Esophagus squamous epithelium (tissue), 5 donors: ENCODE measurements at regions not wholly inside any gene's neighbourhood (a gene's known extent, or its start where the extent isn't known, plus 50 kb on each side); places are given as distances from the start of the nearest gene placed in this dataset.

Experiments
- DNase-seq: peaks from one replicate; lab custom pipeline; 2025; lab: John Stamatoyannopoulos, UW
- H3K27ac ChIP-seq, 4 donors: fragments of 200-600 bp; sonication (generic); one replicate each; pipeline ENCODE4 v1.5.1; 2016 to 2019; ENCODE audit warnings: mild to moderate bottlenecking in 1 of 4
- H3K27me3 ChIP-seq, 4 donors: fragments of 200-600 bp; sonication (generic); 1 replicate in 3 of 4; 2 replicates in 1 of 4; pipeline versions ENCODE4 v1.5.1 to v1.6.0; 2017 to 2021; ENCODE audit warnings: antibody characterized with exemption in 1 of 4
- H3K36me3 ChIP-seq, 3 donors: fragments of 200-600 bp; sonication (generic); one replicate each; pipeline ENCODE4 v1.5.1; 2016 to 2019
- H3K4me1 ChIP-seq, 3 donors: fragments of 200-600 bp; sonication (generic); one replicate each; pipeline ENCODE4 v1.5.1; 2017 to 2019
- H3K4me3 ChIP-seq, 4 donors: fragments of 200-600 bp; sonication (generic); 1 replicate in 3 of 4; 2 replicates in 1 of 4; pipeline ENCODE4 v1.5.1; 2016 to 2019; ENCODE audit warnings: mild to moderate bottlenecking in 2 of 4, moderate library complexity in 1 of 4
- H3K9me3 ChIP-seq, 3 donors: fragments of 200-600 bp; sonication (generic); one replicate each; pipeline ENCODE4 v1.5.1; 2016 to 2019
- POLR2A ChIP-seq, 4 donors: fragments of 450-650 bp; IDR thresholded peaks; one replicate each; pipeline ENCODE4 v1.6.1; 2017; ENCODE audit warnings: antibody characterized with exemption in 4 of 4, mild to moderate bottlenecking in 4 of 4, moderate library complexity in 3 of 4
- WGBS, 2 donors: methylation state at CpG; one replicate each; pipeline ENCODE4 v1.1.5; 2018; 5-methylcytosine and 5-hydroxymethylcytosine counted together
- intact Hi-C: fragments of 100-400 bp; cut with DNase I; formaldehyde crosslinking; loops from one replicate; pipeline ENCODE4 v1.15.0; 2022
- TF ChIP-seq, protein P1 (sequence below), 6 experiments: fragments of 450-650 bp in 4 of 6; fragments of 200-600 bp in 2 of 6; sonication (generic) in 2 of 6; IDR thresholded peaks; one replicate each; pipeline ENCODE4 v1.5.1; 2016 to 2019; ENCODE audit warnings: antibody characterized with exemption in 6 of 6, mild to moderate bottlenecking in 4 of 6, moderate library complexity in 4 of 6
- donor health status: DM: yes; HTN: yes; CAD: no.

DNA sequence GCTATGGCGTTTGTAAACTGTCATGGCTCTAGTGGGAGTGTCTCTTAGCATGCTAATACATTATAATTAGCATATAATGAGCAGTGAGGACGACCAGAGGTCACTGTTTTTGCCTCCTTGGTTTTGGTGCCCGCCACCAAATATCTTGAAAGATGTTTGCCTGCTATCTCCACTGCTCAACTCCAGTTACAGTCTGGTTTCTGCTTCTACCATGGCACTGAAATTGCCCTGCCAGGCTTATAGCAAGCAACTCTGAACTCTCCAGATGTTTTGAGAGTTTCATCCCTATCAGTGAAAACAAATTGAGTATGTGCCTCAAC, 122.1 kb upstream of the SPRY4 start:
- Histone ChIP-seq H3K27me3 (no peaks in the 10 kb centered on the region), H3K4me3 (no peak overlapping the region), H3K36me3 (no peaks in the 10 kb centered on the region), H3K27ac (no peak overlapping the region), H3K4me1 (no peaks in the 10 kb centered on the region), H3K9me3 (no peaks in the 10 kb centered on the region)
- 59 to 60% methylated on average over 3 of the region's 3 CpGs for WGBS, 2 donors
- intact Hi-C loops: no loop called here
- DNase-seq: no peak
- TF ChIP-seq, protein P1, sequence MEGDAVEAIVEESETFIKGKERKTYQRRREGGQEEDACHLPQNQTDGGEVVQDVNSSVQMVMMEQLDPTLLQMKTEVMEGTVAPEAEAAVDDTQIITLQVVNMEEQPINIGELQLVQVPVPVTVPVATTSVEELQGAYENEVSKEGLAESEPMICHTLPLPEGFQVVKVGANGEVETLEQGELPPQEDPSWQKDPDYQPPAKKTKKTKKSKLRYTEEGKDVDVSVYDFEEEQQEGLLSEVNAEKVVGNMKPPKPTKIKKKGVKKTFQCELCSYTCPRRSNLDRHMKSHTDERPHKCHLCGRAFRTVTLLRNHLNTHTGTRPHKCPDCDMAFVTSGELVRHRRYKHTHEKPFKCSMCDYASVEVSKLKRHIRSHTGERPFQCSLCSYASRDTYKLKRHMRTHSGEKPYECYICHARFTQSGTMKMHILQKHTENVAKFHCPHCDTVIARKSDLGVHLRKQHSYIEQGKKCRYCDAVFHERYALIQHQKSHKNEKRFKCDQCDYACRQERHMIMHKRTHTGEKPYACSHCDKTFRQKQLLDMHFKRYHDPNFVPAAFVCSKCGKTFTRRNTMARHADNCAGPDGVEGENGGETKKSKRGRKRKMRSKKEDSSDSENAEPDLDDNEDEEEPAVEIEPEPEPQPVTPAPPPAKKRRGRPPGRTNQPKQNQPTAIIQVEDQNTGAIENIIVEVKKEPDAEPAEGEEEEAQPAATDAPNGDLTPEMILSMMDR (IDR thresholded peaks at IDR 0.05): no peak
- TF ChIP-seq POLR2A (IDR thresholded peaks at IDR 0.05): no peak

DNA sequence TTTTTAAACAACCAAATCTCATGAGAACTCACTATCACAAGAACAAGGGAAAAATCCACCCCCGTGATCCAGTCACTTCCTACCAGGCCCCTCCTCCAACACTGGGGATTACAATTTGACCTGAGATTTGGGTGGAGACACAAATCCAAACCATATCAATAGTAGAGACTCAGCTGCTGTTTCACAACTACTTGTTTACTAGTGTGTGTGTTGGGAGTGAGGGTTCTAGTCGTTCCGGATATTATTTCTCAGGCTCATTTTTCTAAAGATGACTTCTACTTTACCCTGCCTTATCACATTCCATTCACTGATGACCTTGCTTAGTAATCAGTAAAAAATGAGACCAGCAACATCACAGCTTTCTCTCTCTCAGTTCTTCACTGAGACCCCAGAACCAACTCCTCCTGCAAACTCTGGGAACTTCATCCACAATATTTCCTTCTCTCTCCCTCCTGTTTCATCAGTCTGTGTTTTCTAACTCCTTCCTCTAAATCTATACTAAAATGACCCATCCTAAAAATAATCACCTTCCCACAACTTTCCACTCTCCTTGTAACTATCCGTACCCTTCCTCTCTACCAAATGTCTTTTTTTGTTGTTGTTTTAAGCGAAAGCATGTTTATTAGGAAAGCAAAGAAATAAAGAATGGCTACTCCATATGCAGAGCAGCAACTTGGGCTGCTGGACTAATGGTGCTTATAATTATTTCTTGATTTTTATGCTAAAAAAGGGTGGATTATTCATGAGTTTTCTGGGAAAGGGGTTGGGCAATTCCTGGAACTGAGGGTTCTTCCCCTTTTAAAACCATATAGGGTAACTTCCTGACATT, 121.5 kb upstream of the SPRY4 start:
- no peak for DNase-seq
- Histone ChIP-seq H3K36me3 (no peaks in the 10 kb centered on the region), H3K27ac (peak overlapping the region in 1 of 4 donors; percentile 19), H3K9me3 (no peaks in the 10 kb centered on the region), H3K4me3 (no peak overlapping the region), H3K4me1 (no peaks in the 10 kb centered on the region), H3K27me3 (no peaks in the 10 kb centered on the region)
- TF ChIP-seq, protein P1 (IDR thresholded peaks at IDR 0.05): no peak
- TF ChIP-seq POLR2A (IDR thresholded peaks at IDR 0.05): no peak
- 80 to 82% methylated on average over 5 of the region's 5 CpGs for WGBS, 2 donors
- intact Hi-C loops: no loop called here

DNA sequence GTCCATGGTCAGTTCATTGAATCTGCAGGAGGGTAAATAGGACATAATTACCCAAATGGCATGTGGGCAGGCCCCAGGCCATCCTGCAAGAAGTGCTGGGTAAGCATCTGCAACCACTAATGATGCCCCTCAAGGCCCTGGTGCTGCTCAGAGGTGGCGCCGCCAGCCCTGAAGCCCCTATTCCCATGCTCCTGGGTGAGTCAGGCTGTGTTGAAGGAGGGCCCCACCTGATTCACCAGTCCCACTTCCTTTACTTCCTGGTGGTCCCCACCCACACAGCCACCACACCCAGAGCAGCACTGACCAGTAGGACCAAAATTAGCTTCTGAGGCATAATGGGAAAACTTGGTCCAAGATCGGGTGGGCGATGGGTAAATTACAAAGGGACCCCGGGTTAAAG, 120.4 kb upstream of the SPRY4 start:
- Histone ChIP-seq H3K4me3 (no peak overlapping the region), H3K27ac (peak overlapping the region in 1 of 4 donors; percentile 19), H3K27me3 (no peaks in the 10 kb centered on the region), H3K9me3 (no peaks in the 10 kb centered on the region), H3K4me1 (no peaks in the 10 kb centered on the region), H3K36me3 (no peaks in the 10 kb centered on the region)
- intact Hi-C loops: no loop called here
- TF ChIP-seq POLR2A (IDR thresholded peaks at IDR 0.05): no peak
- TF ChIP-seq, protein P1 (IDR thresholded peaks at IDR 0.05): no peak
- no peak for DNase-seq
- 82 to 96% methylated on average over 3 to 4 of the region's 5 CpGs for WGBS, 2 donors

DNA sequence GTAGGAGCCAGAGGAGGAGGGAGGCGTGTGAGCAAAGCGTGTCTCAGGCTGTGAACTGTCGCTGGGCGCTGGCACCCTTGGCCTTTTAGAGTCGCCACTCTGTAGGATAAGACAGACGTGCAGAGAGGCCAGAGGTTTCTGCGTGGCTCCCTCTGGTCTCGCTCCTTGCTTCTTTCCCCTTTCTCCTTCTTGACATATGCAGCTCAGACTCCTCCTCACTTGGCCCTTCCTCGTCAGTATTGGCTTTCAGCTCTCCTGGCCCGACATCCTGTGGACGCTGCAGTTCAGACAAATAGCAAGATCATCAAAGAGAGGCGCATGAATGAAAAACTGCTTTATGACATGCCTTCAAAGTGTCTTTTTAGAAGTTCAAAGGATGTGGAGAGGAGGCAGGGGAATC, 116.8 kb upstream of the SPRY4 start:
- H3K4me1 ChIP-seq: peaks cover 0 to 19% (median 3%) of the 10 kb centered on the region in 3 donors
- H3K27ac ChIP-seq: peak overlapping the region in 1 of 4 donors; percentile 10
- no peaks in the 10 kb centered on the region for H3K36me3 ChIP-seq
- TF ChIP-seq, protein P1 (IDR thresholded peaks at IDR 0.05): no peak
- TF ChIP-seq POLR2A (IDR thresholded peaks at IDR 0.05): no peak
- no peak overlapping the region for H3K4me3 ChIP-seq
- intact Hi-C loops: no loop called here
- DNase-seq: no peak
- no peaks in the 10 kb centered on the region for H3K27me3 ChIP-seq
- no peaks in the 10 kb centered on the region for H3K9me3 ChIP-seq
- WGBS, 2 donors: 43 to 49% methylated on average over 12 of the region's 12 CpGs

DNA sequence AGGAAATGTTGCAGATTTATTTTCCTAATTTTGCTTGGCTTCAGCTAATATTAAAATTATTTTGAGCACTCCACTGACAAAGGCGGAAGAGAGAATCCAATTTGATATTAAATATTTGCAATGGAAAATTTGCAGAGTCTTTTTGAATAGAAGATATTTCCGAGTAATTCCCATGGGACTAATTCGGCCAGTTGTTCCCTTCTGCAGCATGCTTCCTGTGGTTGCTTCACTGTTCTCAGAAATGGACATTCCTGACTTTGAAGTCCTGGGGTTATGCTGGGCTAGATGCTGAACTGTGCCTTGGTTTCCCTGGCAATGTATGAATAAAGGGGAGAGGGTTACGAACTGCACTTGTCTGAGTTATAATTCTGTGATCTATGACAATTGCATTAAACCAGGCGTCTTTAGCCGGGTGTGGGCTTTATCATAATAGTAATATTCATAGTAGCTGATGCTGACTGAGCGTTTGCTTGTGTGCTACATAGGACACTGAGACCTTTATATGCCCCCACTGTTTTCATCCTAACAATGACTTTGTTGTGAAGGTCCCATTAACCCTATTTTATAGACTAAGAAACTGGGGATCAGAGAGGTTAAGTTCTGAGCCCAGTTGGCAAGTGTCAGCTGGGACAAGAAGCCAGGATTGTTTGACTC, 114.5 kb upstream of the SPRY4 start:
- no peaks in the 10 kb centered on the region for H3K36me3 ChIP-seq
- DNase-seq: no peak
- intact Hi-C loops: no loop called here
- TF ChIP-seq POLR2A (IDR thresholded peaks at IDR 0.05): no peak
- TF ChIP-seq, protein P1 (IDR thresholded peaks at IDR 0.05): no peak
- H3K9me3 ChIP-seq: no peaks in the 10 kb centered on the region
- 64 to 76% methylated on average over 6 to 7 of the region's 7 CpGs for WGBS, 2 donors
- no peaks in the 10 kb centered on the region for H3K27me3 ChIP-seq
- H3K27ac ChIP-seq: peak overlapping the region in 1 of 4 donors; percentile 37
- H3K4me1 ChIP-seq: peaks cover 0 to 19% (median 3%) of the 10 kb centered on the region in 3 donors
- no peak overlapping the region for H3K4me3 ChIP-seq
